ENCODE measurements at regions not wholly inside any gene's neighbourhood (a gene's known extent, or its start where the extent isn't known, plus 50 kb on each side); places are given as distances from the start of the nearest gene placed in this dataset.

DNA sequence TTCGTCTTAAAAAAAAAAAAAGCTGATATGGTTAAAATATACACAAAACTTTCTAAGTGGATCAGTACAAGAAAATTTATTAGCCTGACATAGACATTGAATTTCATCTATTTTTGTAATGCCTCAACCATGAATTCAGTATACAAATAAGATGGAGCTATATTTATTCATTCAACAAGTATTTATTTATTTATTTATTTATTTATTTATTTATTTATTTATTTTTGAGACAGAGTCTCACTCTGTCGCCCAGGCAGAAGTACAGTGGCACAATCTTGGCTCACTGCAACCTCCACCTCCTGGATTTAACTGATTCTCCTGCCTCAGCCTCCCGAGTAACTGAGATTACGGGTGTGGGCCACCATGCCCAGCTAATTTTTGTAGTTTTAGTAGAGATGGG is 78.5 kb upstream of the GSX1 start:
- Histone ChIP-seq H4K20me1 (ENCODE audit: insufficient read depth, low read length) (no peaks in the 10 kb centered on the region), H3K79me2 (ENCODE audit: insufficient read depth, low read depth, low read length) (no peaks in the 10 kb centered on the region), H3K9me3 (ENCODE audit: low read length) (no peaks in the 10 kb centered on the region), H3K27ac (ENCODE audit: low read depth, low read length, poor library complexity, severe bottlenecking) (no peak overlapping the region), H3K9me2 (ENCODE audit: insufficient read depth, low read length) (no peaks in the 10 kb centered on the region), H3K4me2 (ENCODE audit: low read length) (no peak overlapping the region), H3K4me1 (ENCODE audit: insufficient read depth, low read length, poor library complexity, severe bottlenecking) (no peaks in the 10 kb centered on the region), H3K36me3 (ENCODE audit: insufficient read depth, low read length) (no peaks in the 10 kb centered on the region), H2AFZ (ENCODE audit: low read length) (no peak overlapping the region), H3K4me3 (ENCODE audit: low read depth, low read length, poor library complexity, severe bottlenecking) (no peak overlapping the region)
- intact Hi-C loops (cut with micrococcal nuclease; ENCODE audit: unreplicated experiment): no loop called here
- no peak for DNase-seq (ENCODE audit: low spot score)
- POLR2A ChIA-PET: interaction anchor here (0.9 to 1.6 kb wide), 2 partner anchors 16 to 37 kb away, joined by 3 to 5 read pairs; no protein-coding TSS in a partner anchor
- CTCF ChIA-PET (ENCODE audit: unreplicated experiment): no interaction called here
- TF ChIP-seq EZH2phosphoT487 (IDR thresholded peaks at IDR 0.05; ENCODE audit: borderline replicate concordance, low read depth, low read length): no peak
- TF ChIP-seq, protein P1, sequence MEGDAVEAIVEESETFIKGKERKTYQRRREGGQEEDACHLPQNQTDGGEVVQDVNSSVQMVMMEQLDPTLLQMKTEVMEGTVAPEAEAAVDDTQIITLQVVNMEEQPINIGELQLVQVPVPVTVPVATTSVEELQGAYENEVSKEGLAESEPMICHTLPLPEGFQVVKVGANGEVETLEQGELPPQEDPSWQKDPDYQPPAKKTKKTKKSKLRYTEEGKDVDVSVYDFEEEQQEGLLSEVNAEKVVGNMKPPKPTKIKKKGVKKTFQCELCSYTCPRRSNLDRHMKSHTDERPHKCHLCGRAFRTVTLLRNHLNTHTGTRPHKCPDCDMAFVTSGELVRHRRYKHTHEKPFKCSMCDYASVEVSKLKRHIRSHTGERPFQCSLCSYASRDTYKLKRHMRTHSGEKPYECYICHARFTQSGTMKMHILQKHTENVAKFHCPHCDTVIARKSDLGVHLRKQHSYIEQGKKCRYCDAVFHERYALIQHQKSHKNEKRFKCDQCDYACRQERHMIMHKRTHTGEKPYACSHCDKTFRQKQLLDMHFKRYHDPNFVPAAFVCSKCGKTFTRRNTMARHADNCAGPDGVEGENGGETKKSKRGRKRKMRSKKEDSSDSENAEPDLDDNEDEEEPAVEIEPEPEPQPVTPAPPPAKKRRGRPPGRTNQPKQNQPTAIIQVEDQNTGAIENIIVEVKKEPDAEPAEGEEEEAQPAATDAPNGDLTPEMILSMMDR (conservative IDR thresholded peaks at IDR 0.05; ENCODE audit: low read length): no peak
- no TSS peak for BruUV-seq (replicated peaks)

DNA sequence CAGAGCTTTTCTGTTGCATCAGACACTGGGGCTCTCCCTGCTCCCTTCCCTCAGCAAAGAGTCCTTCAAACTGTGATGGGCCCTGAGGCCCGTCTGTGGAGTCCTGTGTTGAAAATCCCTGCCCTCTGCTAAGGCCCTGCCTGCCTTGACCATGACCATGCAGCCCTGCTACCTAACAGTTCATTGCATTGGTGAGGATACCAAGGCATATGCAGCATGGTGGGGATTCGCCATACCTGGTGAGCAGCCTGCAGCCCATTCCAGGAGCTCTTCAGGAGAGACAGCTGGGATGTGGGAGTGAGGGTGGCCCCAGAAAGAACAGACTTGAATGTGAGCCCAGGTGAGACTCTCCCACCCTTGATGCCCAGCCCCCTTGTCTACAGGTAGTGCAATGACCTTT is 70.6 kb upstream of the GSX1 start:
- intact Hi-C loops (cut with micrococcal nuclease; ENCODE audit: unreplicated experiment): no loop called here
- Histone ChIP-seq H3K4me1 (ENCODE audit: insufficient read depth, low read length, poor library complexity, severe bottlenecking) (no peaks in the 10 kb centered on the region), H3K27ac (ENCODE audit: low read depth, low read length, poor library complexity, severe bottlenecking) (no peak overlapping the region), H3K4me2 (ENCODE audit: low read length) (no peak overlapping the region), H3K9me3 (ENCODE audit: low read length) (no peaks in the 10 kb centered on the region), H2AFZ (ENCODE audit: low read length) (no peak overlapping the region), H4K20me1 (ENCODE audit: insufficient read depth, low read length) (no peaks in the 10 kb centered on the region), H3K79me2 (ENCODE audit: insufficient read depth, low read depth, low read length) (no peaks in the 10 kb centered on the region), H3K36me3 (ENCODE audit: insufficient read depth, low read length) (no peaks in the 10 kb centered on the region), H3K9me2 (ENCODE audit: insufficient read depth, low read length) (no peaks in the 10 kb centered on the region), H3K4me3 (ENCODE audit: low read depth, low read length, poor library complexity, severe bottlenecking) (no peak overlapping the region)
- ChIA-PET CTCF (ENCODE audit: unreplicated experiment) (no interaction called here), POLR2A (no interaction called here)
- TF ChIP-seq, protein P1 (conservative IDR thresholded peaks at IDR 0.05; ENCODE audit: low read length): no peak
- no peak for DNase-seq (ENCODE audit: low spot score)
- BruUV-seq (replicated peaks): no TSS peak

DNA sequence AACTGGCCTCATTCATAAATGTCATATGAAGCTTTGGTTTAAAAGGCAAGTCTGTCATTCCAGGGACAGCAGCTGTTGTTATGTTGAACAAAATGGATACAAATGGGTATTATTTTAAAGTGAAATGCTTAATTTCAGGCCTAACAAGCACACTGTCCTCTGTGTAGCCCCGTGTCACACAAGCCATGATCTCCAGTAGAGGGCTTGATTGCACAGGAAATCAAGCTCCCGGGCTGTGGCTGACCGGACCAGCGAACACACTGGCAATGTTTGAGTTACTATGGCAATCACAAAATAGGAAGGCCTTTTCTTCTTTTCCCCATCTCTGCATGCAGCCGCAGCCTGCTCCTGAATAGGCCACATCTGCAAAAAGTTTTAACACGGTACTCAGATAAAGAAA is 64.0 kb upstream of the GSX1 start:
- no peaks in the 10 kb centered on the region for H3K9me2 ChIP-seq (ENCODE audit: insufficient read depth, low read length)
- no peak overlapping the region for H3K4me3 ChIP-seq (ENCODE audit: low read depth, low read length, poor library complexity, severe bottlenecking)
- intact Hi-C loops (cut with micrococcal nuclease; ENCODE audit: unreplicated experiment): no loop called here
- BruUV-seq (replicated peaks): no TSS peak
- no peak for TF ChIP-seq EZH2phosphoT487 (IDR thresholded peaks at IDR 0.05; ENCODE audit: borderline replicate concordance, low read depth, low read length)
- TF ChIP-seq, protein P1 (conservative IDR thresholded peaks at IDR 0.05; ENCODE audit: low read length): no peak
- H3K9me3 ChIP-seq (ENCODE audit: low read length): no peaks in the 10 kb centered on the region
- no peak overlapping the region for H2AFZ ChIP-seq (ENCODE audit: low read length)
- no peak for DNase-seq (ENCODE audit: low spot score)
- no peak overlapping the region for H3K27ac ChIP-seq (ENCODE audit: low read depth, low read length, poor library complexity, severe bottlenecking)
- H3K36me3 ChIP-seq (ENCODE audit: insufficient read depth, low read length): no peaks in the 10 kb centered on the region
- ChIA-PET POLR2A (no interaction called here), CTCF (ENCODE audit: unreplicated experiment) (no interaction called here)
- no peak overlapping the region for H3K4me2 ChIP-seq (ENCODE audit: low read length)
- no peaks in the 10 kb centered on the region for H3K4me1 ChIP-seq (ENCODE audit: insufficient read depth, low read length, poor library complexity, severe bottlenecking)
- H3K79me2 ChIP-seq (ENCODE audit: insufficient read depth, low read depth, low read length): no peaks in the 10 kb centered on the region
- H4K20me1 ChIP-seq (ENCODE audit: insufficient read depth, low read length): no peaks in the 10 kb centered on the region

All from OCI-LY7 (cell line).